ENCODE measurements at regions not wholly inside any gene's neighbourhood (a gene's known extent, or its start where the extent isn't known, plus 50 kb on each side); places are given as distances from the start of the nearest gene placed in this dataset.
"Not testable (repeated sequence)": the region's sequence is repeated elsewhere in the genome, so short reads cannot be mapped to it uniquely, and the experiment has no call there.

- H3K27ac Mint-ChIP-seq; ATAC-seq (replicated peaks); DNase-seq; H3K4me1 Mint-ChIP-seq (ENCODE audit: low read depth in 2 of 2); H3K4me3 Mint-ChIP-seq; H3K9me3 Mint-ChIP-seq; H3K36me3 Mint-ChIP-seq (ENCODE audit: insufficient read depth): not testable (repeated sequence)
- peaks cover 11 to 35% of the 10 kb centered on the region in 2 donors for H3K27me3 Mint-ChIP-seq
Measured at GRCh38 chr3:157581956-157582636, 78.9 kb upstream of the VEPH1 start.

GRCh38 chr3:157581371-157581770, 78.2 kb upstream of the VEPH1 start:
- peaks cover 11 to 28% of the 10 kb centered on the region in 2 donors for H3K27me3 Mint-ChIP-seq
- H3K4me3 Mint-ChIP-seq, result no peak overlapping the region
- no peaks in the 10 kb centered on the region for H3K36me3 Mint-ChIP-seq (ENCODE audit: insufficient read depth)
- ATAC-seq (replicated peaks) (no peak), DNase-seq (no peak)
- H3K4me1 Mint-ChIP-seq (ENCODE audit: low read depth in 2 of 2), result no peaks in the 10 kb centered on the region
- H3K9me3 Mint-ChIP-seq, result no peaks in the 10 kb centered on the region
- H3K27ac Mint-ChIP-seq, result no peak overlapping the region

GRCh38 chr3:157578181-157578580, 75.0 kb upstream of the VEPH1 start:
- H3K27me3 Mint-ChIP-seq, result peaks cover 17 to 18% of the 10 kb centered on the region in 2 donors
- no peak overlapping the region for H3K4me3 Mint-ChIP-seq
- DNase-seq (no peak), ATAC-seq (replicated peaks) (no peak)
- H3K27ac Mint-ChIP-seq, result no peak overlapping the region
- H3K4me1 Mint-ChIP-seq (ENCODE audit: low read depth in 2 of 2), result peaks cover 0 to 2% of the 10 kb centered on the region in 2 donors
- no peaks in the 10 kb centered on the region for H3K9me3 Mint-ChIP-seq
- no peaks in the 10 kb centered on the region for H3K36me3 Mint-ChIP-seq (ENCODE audit: insufficient read depth)

- DNase-seq (no peak), ATAC-seq (replicated peaks) (no peak)
- Mint-ChIP-seq H3K27me3 (peaks cover 8 to 15% of the 10 kb centered on the region in 2 donors), H3K27ac (no peak overlapping the region), H3K4me3 (no peak overlapping the region), H3K36me3 (ENCODE audit: insufficient read depth) (no peaks in the 10 kb centered on the region), H3K4me1 (ENCODE audit: low read depth in 2 of 2) (peaks cover 0 to 2% of the 10 kb centered on the region in 2 donors), H3K9me3 (no peaks in the 10 kb centered on the region)
Measured at GRCh38 chr3:157574531-157574930, 71.3 kb upstream of the VEPH1 start.

GRCh38 chr3:157573780-157574378, 70.7 kb upstream of the VEPH1 start:
- peaks cover 0 to 2% of the 10 kb centered on the region in 2 donors for H3K4me1 Mint-ChIP-seq (ENCODE audit: low read depth in 2 of 2)
- H3K36me3 Mint-ChIP-seq (ENCODE audit: insufficient read depth), result no peaks in the 10 kb centered on the region
- no peaks in the 10 kb centered on the region for H3K9me3 Mint-ChIP-seq
- ATAC-seq (replicated peaks), result no peak
- no peak overlapping the region for H3K4me3 Mint-ChIP-seq
- no peak for DNase-seq
- H3K27ac Mint-ChIP-seq, result no peak overlapping the region
- H3K27me3 Mint-ChIP-seq, result peaks cover 1 to 8% of the 10 kb centered on the region in 2 donors

- ATAC-seq (replicated peaks), result no peak
- H3K9me3 Mint-ChIP-seq, result no peaks in the 10 kb centered on the region
- peaks cover 0 to 6% of the 10 kb centered on the region in 2 donors for H3K27me3 Mint-ChIP-seq
- H3K4me3 Mint-ChIP-seq, result no peak overlapping the region
- no peak for DNase-seq
- no peak overlapping the region for H3K27ac Mint-ChIP-seq
- no peaks in the 10 kb centered on the region for H3K36me3 Mint-ChIP-seq (ENCODE audit: insufficient read depth)
- H3K4me1 Mint-ChIP-seq (ENCODE audit: low read depth in 2 of 2), result peaks cover 0 to 2% of the 10 kb centered on the region in 2 donors
Measured at GRCh38 chr3:157573281-157573680, 70.1 kb upstream of the VEPH1 start.

GRCh38 chr3:157572559-157573270, 69.5 kb upstream of the VEPH1 start:
- peaks cover 0 to 2% of the 10 kb centered on the region in 2 donors for H3K4me1 Mint-ChIP-seq (ENCODE audit: low read depth in 2 of 2)
- no peaks in the 10 kb centered on the region for H3K9me3 Mint-ChIP-seq
- H3K27me3 Mint-ChIP-seq, result peaks cover 0 to 6% of the 10 kb centered on the region in 2 donors
- no peak overlapping the region for H3K4me3 Mint-ChIP-seq
- no peaks in the 10 kb centered on the region for H3K36me3 Mint-ChIP-seq (ENCODE audit: insufficient read depth)
- DNase-seq (no peak), ATAC-seq (replicated peaks) (no peak)
- no peak overlapping the region for H3K27ac Mint-ChIP-seq

GRCh38 chr3:157566596-157566995, 63.4 kb upstream of the VEPH1 start:
- Mint-ChIP-seq H3K27ac (no peak overlapping the region), H3K4me3 (no peak overlapping the region), H3K27me3 (peaks cover 0 to 1% of the 10 kb centered on the region in 2 donors), H3K36me3 (ENCODE audit: insufficient read depth) (no peaks in the 10 kb centered on the region), H3K4me1 (ENCODE audit: low read depth in 2 of 2) (no peaks in the 10 kb centered on the region), H3K9me3 (peaks cover 0 to 9% of the 10 kb centered on the region in 2 donors)
- no peak for DNase-seq
- no peak for ATAC-seq (replicated peaks)

- DNase-seq (no peak), ATAC-seq (replicated peaks) (no peak)
- Mint-ChIP-seq H3K9me3 (peaks cover 0 to 8% of the 10 kb centered on the region in 2 donors), H3K4me3 (no peak overlapping the region), H3K27me3 (peaks cover 8 to 11% of the 10 kb centered on the region in 2 donors), H3K36me3 (ENCODE audit: insufficient read depth) (no peaks in the 10 kb centered on the region), H3K27ac (no peak overlapping the region), H3K4me1 (ENCODE audit: low read depth in 2 of 2) (no peaks in the 10 kb centered on the region)
Measured at GRCh38 chr3:157559401-157559800, 56.2 kb upstream of the VEPH1 start.
